SU-DHL-6 (cell line): ENCODE measurements at regions not wholly inside any gene's neighbourhood (a gene's known extent, or its start where the extent isn't known, plus 50 kb on each side); places are given as distances from the start of the nearest gene placed in this dataset.

Experiments used
- H2AFZ ChIP-seq: fragments of 200-600 bp; sonication (generic); 2 replicates; pipeline ENCODE4 v1.6.1; 2014; ENCODE audit warnings: low read depth, mild to moderate bottlenecking, moderate library complexity, mixed read lengths, antibody characterized with exemption, low read length; ENCODE audit not compliant: severe bottlenecking
- H3F3A ChIP-seq: fragments of 200-600 bp; shearing (Covaris generic); 2 replicates; pipeline ENCODE4 v1.6.0; 2016; ENCODE audit warnings: antibody characterized with exemption, mild to moderate bottlenecking; ENCODE audit not compliant: insufficient read depth
- H3K27ac ChIP-seq: fragments of 200-600 bp; sonication (generic); 2 replicates; pipeline ENCODE4 v1.5.1; 2016; ENCODE audit warnings: low read depth, mild to moderate bottlenecking, low read length, moderate library complexity, mixed read lengths
- H3K27me3 ChIP-seq: fragments of 200-600 bp; sonication (generic), shearing (Covaris generic); 2 replicates; pipeline ENCODE4 v1.6.0; 2014; ENCODE audit warnings: mild to moderate bottlenecking, low read length
- H3K36me3 ChIP-seq: fragments of 200-600 bp; sonication (generic); 2 replicates; pipeline ENCODE4 v1.6.1; 2014; ENCODE audit warnings: mild to moderate bottlenecking, low read length, mixed read lengths
- H3K4me2 ChIP-seq: fragments of 300-600, 200-600 bp; shearing (Covaris generic), sonication (generic); 2 replicates; pipeline ENCODE4 v1.6.0; 2014; ENCODE audit warnings: low read length, low read depth, mild to moderate bottlenecking; ENCODE audit not compliant: poor library complexity, severe bottlenecking
- H3K4me3 ChIP-seq: fragments of 200-600 bp; sonication (generic); 2 replicates; pipeline ENCODE4 v1.5.1; 2014; ENCODE audit warnings: antibody characterized with exemption, low read length, mild to moderate bottlenecking, mixed read lengths; ENCODE audit not compliant: insufficient read depth, poor library complexity, severe bottlenecking
- H3K79me2 ChIP-seq: fragments of 200-600 bp; sonication (generic); 2 replicates; pipeline ENCODE4 v1.6.1; 2014; ENCODE audit warnings: mild to moderate bottlenecking, low read length, moderate library complexity; ENCODE audit not compliant: insufficient read depth
- H3K9ac ChIP-seq: fragments of 200-600 bp; sonication (generic); 2 replicates; pipeline ENCODE4 v1.7.0; 2014; ENCODE audit warnings: mild to moderate bottlenecking, low read length
- H3K9me2 ChIP-seq: fragments of 200-600 bp; sonication (generic); replicated peaks from 2 replicates; pipeline ENCODE4 v1.6.1; 2014; ENCODE audit warnings: low read length; ENCODE audit not compliant: insufficient read depth
- H3K9me3 ChIP-seq: fragments of 200-600 bp; sonication (generic); 2 replicates; pipeline ENCODE4 v1.6.1; 2014; ENCODE audit warnings: low read length, mixed read lengths; ENCODE audit not compliant: insufficient read depth
- H4K20me1 ChIP-seq: fragments of 200-600 bp; sonication (generic); 2 replicates; pipeline ENCODE4 v1.6.1; 2014; ENCODE audit warnings: low read depth, mild to moderate bottlenecking, antibody characterized with exemption, low read length, moderate library complexity, mixed read lengths
- CTCF ChIP-seq: fragments of 200-600 bp; sonication (generic); IDR thresholded peaks from one replicate; pipeline ENCODE4 v1.5.1; 2017; ENCODE audit warnings: antibody characterized with exemption, mild to moderate bottlenecking, low read length, moderate library complexity; ENCODE audit not compliant: insufficient read depth, poor library complexity, severe bottlenecking
- EZH2phosphoT487 ChIP-seq: fragments of 200-600 bp; sonication (generic), shearing (Covaris generic); conservative IDR thresholded peaks from 2 replicates; pipeline ENCODE4 v1.6.1; 2018; ENCODE audit warnings: mild to moderate bottlenecking, antibody characterized with exemption, low read length, moderate library complexity, mixed read lengths

- H3F3A ChIP-seq, result no peaks in the 10 kb centered on the region
- H4K20me1 ChIP-seq, result no peaks in the 10 kb centered on the region
- no peak overlapping the region for H3K27ac ChIP-seq
- peaks cover 3% of the 10 kb centered on the region; the same call in 1 of the 2 replicates for H3K27me3 ChIP-seq
- H3K9me2 ChIP-seq, result no peaks in the 10 kb centered on the region
- H3K9ac ChIP-seq, result no peak overlapping the region
- no peak overlapping the region for H3K4me2 ChIP-seq
- H3K9me3 ChIP-seq, result no peaks in the 10 kb centered on the region
- H3K79me2 ChIP-seq, result no peaks in the 10 kb centered on the region
- no peak overlapping the region for H2AFZ ChIP-seq
- TF ChIP-seq CTCF, result no peak
- no peak for TF ChIP-seq EZH2phosphoT487
- H3K4me3 ChIP-seq, result no peak overlapping the region
- H3K36me3 ChIP-seq, result no peaks in the 10 kb centered on the region
These were observed 175.0 kb upstream of the RFX3 start for GRCh38 chr9:3700772-3701171.

GRCh38 chr9:3699883-3700282 lies 174.1 kb upstream of the RFX3 start:
- Histone ChIP-seq H3K27me3 (peaks cover 3% of the 10 kb centered on the region; the same call in 1 of the 2 replicates), H3K9me3 (no peaks in the 10 kb centered on the region)

GRCh38 chr9:3698531-3698930 lies 172.7 kb upstream of the RFX3 start:
- Histone ChIP-seq H3K4me3 (no peak overlapping the region), H3K9me2 (no peaks in the 10 kb centered on the region), H3K27me3 (peaks cover 3% of the 10 kb centered on the region; the same call in 1 of the 2 replicates), H3K4me2 (no peak overlapping the region), H3K79me2 (no peaks in the 10 kb centered on the region), H3K9me3 (no peaks in the 10 kb centered on the region), H3K36me3 (no peaks in the 10 kb centered on the region), H2AFZ (no peak overlapping the region), H3K9ac (no peak overlapping the region), H3F3A (no peaks in the 10 kb centered on the region), H4K20me1 (no peaks in the 10 kb centered on the region), H3K27ac (no peak overlapping the region)
- TF ChIP-seq CTCF (no peak), EZH2phosphoT487 (no peak)

More at GRCh38 chr9:3699883-3700282, 174.1 kb upstream of the RFX3 start:
- Histone ChIP-seq H3K9me2 (no peaks in the 10 kb centered on the region), H3K9ac (no peak overlapping the region), H3K4me3 (no peak overlapping the region), H3K27ac (no peak overlapping the region), H3F3A (no peaks in the 10 kb centered on the region), H3K4me2 (no peak overlapping the region), H4K20me1 (no peaks in the 10 kb centered on the region), H3K36me3 (no peaks in the 10 kb centered on the region), H3K79me2 (no peaks in the 10 kb centered on the region), H2AFZ (no peak overlapping the region)
- TF ChIP-seq CTCF, result no peak
- no peak for TF ChIP-seq EZH2phosphoT487
